Muscle of leg (tissue), 3 donors: ENCODE measurements at regions not wholly inside any gene's neighbourhood (a gene's known extent, or its start where the extent isn't known, plus 50 kb on each side); places are given as distances from the start of the nearest gene placed in this dataset.
"Not testable (repeated sequence)": the region's sequence is repeated elsewhere in the genome, so short reads cannot be mapped to it uniquely, and the experiment has no call there.

Experiments
- DNase-seq: peaks from one replicate; pipeline ENCODE4 v3.0.0; 2013
- H3K27ac ChIP-seq: one replicate; pipeline ENCODE4 v1.5.1; 2013; ENCODE audit warnings: mild to moderate bottlenecking, low read length, control low read depth
- H3K27me3 ChIP-seq: one replicate; pipeline ENCODE4 v1.6.1; 2013; ENCODE audit warnings: low read length; ENCODE audit not compliant: control insufficient read depth, insufficient read depth
- H3K36me3 ChIP-seq: one replicate; pipeline ENCODE4 v1.6.1; 2013; ENCODE audit warnings: low read length; ENCODE audit not compliant: control insufficient read depth, insufficient read depth
- H3K4me1 ChIP-seq: one replicate; pipeline ENCODE4 v1.6.1; 2013; ENCODE audit warnings: low read length; ENCODE audit not compliant: control insufficient read depth, insufficient read depth
- H3K4me3 ChIP-seq: one replicate; pipeline ENCODE4 v1.5.1; 2013; ENCODE audit warnings: low read length, control low read depth
- H3K9me3 ChIP-seq: replicated peaks from 2 replicates; pipeline ENCODE4 v1.6.1; 2013; ENCODE audit warnings: low read depth, low read length; ENCODE audit not compliant: control insufficient read depth
- WGBS: methylation state at CpG from one replicate; pipeline ENCODE4 v1.1.5; 2013; ENCODE audit warnings: missing lambda C conversion rate; ENCODE audit not compliant: insufficient coverage; 5-methylcytosine and 5-hydroxymethylcytosine counted together

- Histone ChIP-seq H3K27ac (no peak overlapping the region), H3K4me3 (no peak overlapping the region), H3K9me3 (no peaks in the 10 kb centered on the region), H3K4me1 (peaks cover 15% of the 10 kb centered on the region), H3K27me3 (no peaks in the 10 kb centered on the region), H3K36me3 (no peaks in the 10 kb centered on the region)
- DNase-seq = no peak
- WGBS = 78% methylated on average over 3 of the region's 3 CpGs
Measured at GRCh38 chr1:228836427-228836826, 101.1 kb downstream of the RHOU start.

GRCh38 chr1:228837032-228837431 lies 101.8 kb downstream of the RHOU start:
- no peak for DNase-seq
- Histone ChIP-seq H3K27ac (no peak overlapping the region), H3K4me1 (peaks cover 15% of the 10 kb centered on the region), H3K36me3 (no peaks in the 10 kb centered on the region), H3K27me3 (no peaks in the 10 kb centered on the region), H3K4me3 (no peak overlapping the region), H3K9me3 (no peaks in the 10 kb centered on the region)
- WGBS = 91% methylated on average over 4 of the region's 8 CpGs

GRCh38 chr1:228837817-228838716 lies 102.8 kb downstream of the RHOU start:
- no peak overlapping the region for H3K4me3 ChIP-seq

DNA sequence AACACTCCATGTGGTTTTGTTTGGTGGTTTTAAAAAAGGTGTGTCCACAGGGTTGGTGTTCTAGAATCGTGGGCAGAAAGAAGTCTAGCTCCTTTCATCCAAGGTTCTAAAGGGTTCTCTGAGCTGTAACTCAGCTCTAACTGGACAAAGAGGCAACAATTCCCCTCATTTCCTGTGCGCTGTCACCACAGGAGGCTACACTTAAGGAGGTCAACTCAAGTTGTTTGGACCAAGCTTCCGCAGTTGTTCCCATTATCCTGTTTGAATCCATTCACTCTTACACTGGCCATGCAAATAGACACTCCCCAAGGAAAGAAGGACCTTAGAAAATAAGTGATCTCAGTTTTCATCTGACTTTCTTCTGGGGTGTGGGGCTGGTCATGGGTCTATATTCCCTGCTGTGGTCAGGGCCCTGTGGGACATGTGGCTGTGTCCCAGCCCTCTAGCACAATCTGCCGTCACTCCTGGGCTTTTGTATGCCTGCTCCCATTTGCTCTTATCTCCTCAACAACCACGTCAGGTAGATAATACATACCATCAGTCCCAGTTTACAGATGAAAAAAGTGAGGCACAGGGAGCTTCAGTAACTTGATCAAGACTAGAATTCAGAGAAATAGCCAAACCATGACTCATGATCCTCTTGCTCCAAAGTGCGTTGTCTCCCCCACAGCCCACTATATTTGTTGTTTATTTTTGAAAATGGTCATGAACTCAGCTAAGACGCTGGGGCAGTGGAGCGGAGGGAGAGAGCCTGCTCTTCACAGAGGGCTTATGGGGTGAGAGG lies 103.6 kb downstream of the RHOU start:
- H3K27ac ChIP-seq = no peak overlapping the region
- H3K4me3 ChIP-seq = no peak overlapping the region
- H3K36me3 ChIP-seq = no peaks in the 10 kb centered on the region
- H3K9me3 ChIP-seq = no peaks in the 10 kb centered on the region
- peaks cover 15% of the 10 kb centered on the region for H3K4me1 ChIP-seq
- WGBS = 100% methylated on average over 3 of the region's 8 CpGs
- DNase-seq = no peak
- no peaks in the 10 kb centered on the region for H3K27me3 ChIP-seq

More at GRCh38 chr1:228837817-228838716, 102.8 kb downstream of the RHOU start:
- Histone ChIP-seq H3K9me3 (no peaks in the 10 kb centered on the region), H3K36me3 (no peaks in the 10 kb centered on the region), H3K27ac (no peak overlapping the region), H3K4me1 (peaks cover 18% of the 10 kb centered on the region), H3K27me3 (no peaks in the 10 kb centered on the region)
- no peak for DNase-seq
- WGBS = 78% methylated on average over 5 of the region's 11 CpGs

- Histone ChIP-seq H3K9me3 (no peaks in the 10 kb centered on the region), H3K27me3 (no peaks in the 10 kb centered on the region), H3K4me1 (peaks cover 7% of the 10 kb centered on the region), H3K36me3 (no peaks in the 10 kb centered on the region), H3K4me3 (no peak overlapping the region), H3K27ac (no peak overlapping the region)
- no CpG with 5 or more reads among the region's 6 CpGs for WGBS
- DNase-seq = no peak
Measured at GRCh38 chr1:228839656-228840055, 104.4 kb downstream of the RHOU start.

DNA sequence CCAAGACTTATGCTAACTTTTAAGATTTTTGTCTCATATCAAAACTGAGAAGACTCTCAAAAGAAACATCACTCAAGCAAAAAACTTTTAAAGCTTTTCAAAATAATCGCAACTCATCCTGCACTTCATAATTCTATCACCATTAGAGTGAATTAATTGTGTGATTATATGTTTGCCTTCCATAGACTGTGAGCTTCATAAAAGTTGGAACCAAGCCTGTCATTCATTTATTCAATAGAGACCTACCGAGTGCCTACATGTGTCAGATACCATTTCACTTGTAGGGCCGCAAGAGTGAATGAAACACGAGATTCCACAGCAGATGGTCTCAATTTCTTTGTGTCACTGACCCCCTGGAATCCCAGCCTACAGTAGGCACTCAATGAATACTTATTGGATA lies 106.4 kb downstream of the RHOU start:
- 44% methylated on average over 3 of the region's 4 CpGs for WGBS
- Histone ChIP-seq H3K4me3 (no peak overlapping the region), H3K27me3 (no peaks in the 10 kb centered on the region), H3K9me3 (no peaks in the 10 kb centered on the region), H3K36me3 (no peaks in the 10 kb centered on the region), H3K4me1 (peaks cover 3% of the 10 kb centered on the region), H3K27ac (no peak overlapping the region)
- no peak for DNase-seq

GRCh38 chr1:228842094-228842775 lies 107.0 kb downstream of the RHOU start:
- Histone ChIP-seq H3K27me3 (no peaks in the 10 kb centered on the region), H3K4me3 (no peak overlapping the region), H3K9me3 (no peaks in the 10 kb centered on the region), H3K36me3 (no peaks in the 10 kb centered on the region), H3K27ac (no peak overlapping the region), H3K4me1 (peaks cover 3% of the 10 kb centered on the region)
- no peak for DNase-seq
- 70% methylated on average over 5 of the region's 6 CpGs for whole genome bisulfite sequencing

DNA sequence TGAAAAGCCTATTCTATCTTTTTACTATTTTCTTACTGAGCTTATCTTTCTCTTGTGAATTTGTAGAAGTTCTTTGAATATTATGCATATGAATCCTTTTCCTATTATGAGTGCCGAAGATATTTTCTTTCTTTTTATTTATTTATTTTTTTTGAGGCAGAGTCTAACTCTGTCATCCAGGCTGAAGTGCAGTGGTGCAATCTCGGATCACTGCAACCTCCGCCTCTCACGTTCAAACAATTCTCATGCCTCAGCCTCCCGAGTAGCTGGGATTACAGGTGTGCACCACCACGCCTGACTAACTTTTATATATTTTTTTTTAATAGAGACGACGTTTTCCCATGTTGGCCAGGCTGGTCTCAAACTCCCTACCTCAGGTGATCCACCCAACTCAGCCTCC lies 109.8 kb downstream of the RHOU start:
- H3K4me3 ChIP-seq = no peak overlapping the region
- H3K27me3 ChIP-seq = no peaks in the 10 kb centered on the region
- H3K36me3 ChIP-seq = no peaks in the 10 kb centered on the region
- peaks cover 16% of the 10 kb centered on the region for H3K4me1 ChIP-seq
- no peak for DNase-seq
- H3K27ac ChIP-seq = no peak overlapping the region
- H3K9me3 ChIP-seq = no peaks in the 10 kb centered on the region
- 100% methylated on average over 2 of the region's 8 CpGs for WGBS

GRCh38 chr1:228846952-228847351 lies 111.7 kb downstream of the RHOU start:
- H3K4me3 ChIP-seq = no peak overlapping the region
- no peak overlapping the region for H3K27ac ChIP-seq
- H3K27me3 ChIP-seq = no peaks in the 10 kb centered on the region
- WGBS = 100% methylated on average over 1 of the region's 1 CpG
- no peak for DNase-seq
- peaks cover 16% of the 10 kb centered on the region for H3K4me1 ChIP-seq
- no peaks in the 10 kb centered on the region for H3K9me3 ChIP-seq
- no peaks in the 10 kb centered on the region for H3K36me3 ChIP-seq

- not testable (repeated sequence) for H3K27me3 ChIP-seq, DNase-seq, H3K27ac ChIP-seq, H3K36me3 ChIP-seq, H3K9me3 ChIP-seq, H3K4me3 ChIP-seq
- 100% methylated on average over 2 of the region's 2 CpGs for WGBS
- H3K4me1 ChIP-seq = peaks cover 13% of the 10 kb centered on the region
Measured at GRCh38 chr1:228847451-228847850, 112.2 kb downstream of the RHOU start.
